SK-N-MC (cell line): ENCODE measurements at regions not wholly inside any gene's neighbourhood (a gene's known extent, or its start where the extent isn't known, plus 50 kb on each side); places are given as distances from the start of the nearest gene placed in this dataset.

ENCODE experiments used
- EZH2 ChIP-seq: fragments of 200-600 bp; sonication (generic); IDR thresholded peaks from one replicate; pipeline ENCODE4 v1.6.1; 2017; ENCODE audit warnings: antibody characterized with exemption
- FOXP2 ChIP-seq: optimal IDR thresholded peaks from 2 replicates; pipeline ENCODE3; 2011; ENCODE audit warnings: mild to moderate bottlenecking, moderate library complexity; ENCODE audit not compliant: insufficient read depth; ENCODE audit errors: extremely low read length, control extremely low read depth
- POLR2AphosphoS5 ChIP-seq: IDR thresholded peaks from 2 replicates; pipeline ENCODE4 v1.6.1; 2012; ENCODE audit warnings: mild to moderate bottlenecking, low read depth, low read length, borderline replicate concordance

DNA sequence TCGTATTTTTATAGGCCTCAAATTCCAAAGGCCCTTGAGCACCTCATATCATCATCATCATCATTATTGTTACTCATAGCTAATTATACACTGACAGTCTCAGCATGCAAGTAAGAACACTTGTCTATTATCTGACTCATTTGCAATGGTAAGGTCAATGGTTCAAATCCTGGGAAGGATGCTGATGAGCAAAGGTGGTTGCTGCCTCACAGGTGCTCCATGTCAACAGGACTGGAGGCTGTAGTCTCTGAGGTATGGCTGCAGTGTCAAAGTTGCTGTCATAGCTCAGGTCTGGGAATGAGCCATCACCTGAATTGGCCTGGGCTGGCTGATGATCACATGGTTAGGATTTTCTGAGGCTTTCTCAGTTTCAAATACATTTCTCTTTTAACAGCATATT, 379.3 kb downstream of the BCL11A start:
- TF ChIP-seq EZH2, result no peak
- no peak for TF ChIP-seq POLR2AphosphoS5
- no peak for TF ChIP-seq FOXP2
